HEK293 (cell line): ENCODE measurements at regions not wholly inside any gene's neighbourhood (a gene's known extent, or its start where the extent isn't known, plus 50 kb on each side); places are given as distances from the start of the nearest gene placed in this dataset.

ENCODE experiments used
- ATF2 ChIP-seq: fragments of 450-650 bp; formaldehyde crosslinking; IDR thresholded peaks from 2 replicates; pipeline ENCODE4 v1.5.1; 2016; ENCODE audit warnings: missing biosample characterization, missing genetic modification characterization, low read depth
- CTCF ChIP-seq: fragments of 450-650 bp; formaldehyde crosslinking; IDR thresholded peaks from 2 replicates; pipeline ENCODE4 v1.5.1; 2016; ENCODE audit warnings: missing biosample characterization, missing genetic modification characterization
- KLF16 ChIP-seq: fragments of 450-650 bp; formaldehyde crosslinking; IDR thresholded peaks from 2 replicates; pipeline ENCODE4 v1.5.1; 2017; ENCODE audit warnings: missing biosample characterization, missing genetic modification characterization
- REPIN1 ChIP-seq: fragments of 450-650 bp; formaldehyde crosslinking; IDR thresholded peaks from 2 replicates; pipeline ENCODE4 v1.5.1; 2017; ENCODE audit warnings: missing biosample characterization, missing genetic modification characterization, low read depth
- ZNF121 ChIP-seq: fragments of 450-650 bp; formaldehyde crosslinking; IDR thresholded peaks from 2 replicates; pipeline ENCODE4 v1.5.1; 2016; ENCODE audit warnings: missing biosample characterization, missing genetic modification characterization
- ZNF132 ChIP-seq: fragments of 450-650 bp; formaldehyde crosslinking; IDR thresholded peaks from 2 replicates; pipeline ENCODE4 v1.5.1; 2017; ENCODE audit warnings: missing biosample characterization, missing genetic modification characterization, borderline replicate concordance
- ZNF24 ChIP-seq: fragments of 450-650 bp; formaldehyde crosslinking; IDR thresholded peaks from 2 replicates; pipeline ENCODE4 v1.5.1; 2016; ENCODE audit warnings: missing biosample characterization, missing genetic modification characterization
- ZNF274 ChIP-seq, 2 experiments: fragments of 200-500 bp in 1 of 2; fragments of 450-650 bp in 1 of 2; sonication (Bioruptor generic) in 1 of 2; formaldehyde crosslinking in 1 of 2; IDR thresholded peaks; 2 replicates each; pipeline versions ENCODE4 v1.5.1 to v1.6.1; 2014 to 2016; ENCODE audit warnings: borderline replicate concordance in 1 of 2, inconsistent platforms in 1 of 2, low read length in 1 of 2, missing biosample characterization in 1 of 2, missing genetic modification characterization in 1 of 2
- ZNF362 ChIP-seq: fragments of 450-650 bp; formaldehyde crosslinking; IDR thresholded peaks from 2 replicates; pipeline ENCODE4 v1.5.1; 2016; ENCODE audit warnings: missing biosample characterization, missing genetic modification characterization
- ZNF391 ChIP-seq: fragments of 450-650 bp; formaldehyde crosslinking; IDR thresholded peaks from 2 replicates; pipeline ENCODE4 v1.5.1; 2016; ENCODE audit warnings: low read depth, missing biosample characterization, missing genetic modification characterization, borderline replicate concordance
- ZNF521 ChIP-seq: fragments of 450-650 bp; formaldehyde crosslinking; IDR thresholded peaks from 2 replicates; pipeline ENCODE4 v1.5.1; 2017; ENCODE audit warnings: missing biosample characterization, mild to moderate bottlenecking, missing genetic modification characterization
- ZNF664 ChIP-seq: fragments of 450-650 bp; formaldehyde crosslinking; IDR thresholded peaks from 2 replicates; pipeline ENCODE4 v1.5.1; 2016; ENCODE audit warnings: missing biosample characterization, missing genetic modification characterization
- ZNF830 ChIP-seq: fragments of 450-650 bp; IDR thresholded peaks from 2 replicates; pipeline ENCODE4 v1.5.0; 2018; ENCODE audit warnings: missing biosample characterization, missing genetic modification characterization, low read depth, mild to moderate bottlenecking, moderate library complexity

GRCh38 chr11:70622091-70622490 lies 223.8 kb downstream of the CTTN start:
- TF ChIP-seq CTCF (no peak), REPIN1 (no peak), ZNF274 (IDR thresholded peaks at IDR 0.05; ENCODE audit: low read length) (no peak), ZNF274 (tag by site-specific recombination; IDR thresholded peaks at IDR 0.05; ENCODE audit: borderline replicate concordance) (no peak), ZNF664 (no peak), ZNF830 (tag by site-specific recombination) (no peak), ZNF121 (tag by site-specific recombination) (no peak), ZNF391 (no peak), ATF2 (tag by site-specific recombination) (no peak), ZNF362 (tag by site-specific recombination) (no peak), KLF16 (no peak), ZNF521 (tag by site-specific recombination) (no peak), ZNF24 (tag by site-specific recombination) (no peak), ZNF132 (tag by site-specific recombination) (no peak)
